Retinal pigment epithelial cell (primary cell): ENCODE measurements at regions not wholly inside any gene's neighbourhood (a gene's known extent, or its start where the extent isn't known, plus 50 kb on each side); places are given as distances from the start of the nearest gene placed in this dataset.
A peak's percentile ranks its signal among the peaks of the same experiment; 100 is the strongest.

ENCODE experiments used
- DNase-seq: peaks from one replicate; pipeline ENCODE4 v3.0.0-alpha.2; 2010; ENCODE audit warnings: low read depth
- H3K4me3 ChIP-seq: 2 replicates; pipeline ENCODE4 v1.5.1; 2011; ENCODE audit warnings: mild to moderate bottlenecking, low read length, control low read depth, moderate library complexity
- TF ChIP-seq, protein P1 (sequence below): conservative IDR thresholded peaks from 2 replicates; pipeline ENCODE4 v1.5.1; 2011; ENCODE audit warnings: low read depth, low read length, control low read depth, inconsistent platforms

DNA sequence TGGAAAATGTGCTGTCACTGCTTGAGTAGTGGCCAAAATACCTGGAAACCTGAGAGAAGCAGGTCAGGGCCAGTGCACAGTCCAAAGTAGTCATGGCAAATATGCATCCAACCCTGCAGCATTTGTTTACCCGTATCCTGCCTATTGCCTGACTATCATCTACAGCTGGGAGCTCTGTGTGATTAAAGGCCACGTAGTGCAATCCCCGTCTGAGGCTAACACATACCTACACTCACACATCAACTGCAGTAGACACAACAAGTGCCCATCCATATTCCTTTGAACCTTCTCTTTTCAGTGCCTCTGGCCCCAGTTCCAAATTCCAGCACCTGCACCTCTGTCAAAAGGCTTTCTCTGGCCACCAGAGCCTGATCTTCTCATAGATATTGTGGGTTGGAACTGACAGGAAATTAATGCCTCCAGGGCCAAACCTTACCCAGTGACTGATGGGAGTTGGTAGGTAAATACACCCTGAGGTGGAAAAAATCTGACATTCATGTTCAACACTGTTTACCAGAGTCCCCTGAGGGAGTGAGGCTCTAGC, 383.0 kb downstream of the SETD4 start:
- TF ChIP-seq, protein P1, sequence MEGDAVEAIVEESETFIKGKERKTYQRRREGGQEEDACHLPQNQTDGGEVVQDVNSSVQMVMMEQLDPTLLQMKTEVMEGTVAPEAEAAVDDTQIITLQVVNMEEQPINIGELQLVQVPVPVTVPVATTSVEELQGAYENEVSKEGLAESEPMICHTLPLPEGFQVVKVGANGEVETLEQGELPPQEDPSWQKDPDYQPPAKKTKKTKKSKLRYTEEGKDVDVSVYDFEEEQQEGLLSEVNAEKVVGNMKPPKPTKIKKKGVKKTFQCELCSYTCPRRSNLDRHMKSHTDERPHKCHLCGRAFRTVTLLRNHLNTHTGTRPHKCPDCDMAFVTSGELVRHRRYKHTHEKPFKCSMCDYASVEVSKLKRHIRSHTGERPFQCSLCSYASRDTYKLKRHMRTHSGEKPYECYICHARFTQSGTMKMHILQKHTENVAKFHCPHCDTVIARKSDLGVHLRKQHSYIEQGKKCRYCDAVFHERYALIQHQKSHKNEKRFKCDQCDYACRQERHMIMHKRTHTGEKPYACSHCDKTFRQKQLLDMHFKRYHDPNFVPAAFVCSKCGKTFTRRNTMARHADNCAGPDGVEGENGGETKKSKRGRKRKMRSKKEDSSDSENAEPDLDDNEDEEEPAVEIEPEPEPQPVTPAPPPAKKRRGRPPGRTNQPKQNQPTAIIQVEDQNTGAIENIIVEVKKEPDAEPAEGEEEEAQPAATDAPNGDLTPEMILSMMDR, result no peak
- DNase-seq, result no peak
- no peak overlapping the region for H3K4me3 ChIP-seq

DNA sequence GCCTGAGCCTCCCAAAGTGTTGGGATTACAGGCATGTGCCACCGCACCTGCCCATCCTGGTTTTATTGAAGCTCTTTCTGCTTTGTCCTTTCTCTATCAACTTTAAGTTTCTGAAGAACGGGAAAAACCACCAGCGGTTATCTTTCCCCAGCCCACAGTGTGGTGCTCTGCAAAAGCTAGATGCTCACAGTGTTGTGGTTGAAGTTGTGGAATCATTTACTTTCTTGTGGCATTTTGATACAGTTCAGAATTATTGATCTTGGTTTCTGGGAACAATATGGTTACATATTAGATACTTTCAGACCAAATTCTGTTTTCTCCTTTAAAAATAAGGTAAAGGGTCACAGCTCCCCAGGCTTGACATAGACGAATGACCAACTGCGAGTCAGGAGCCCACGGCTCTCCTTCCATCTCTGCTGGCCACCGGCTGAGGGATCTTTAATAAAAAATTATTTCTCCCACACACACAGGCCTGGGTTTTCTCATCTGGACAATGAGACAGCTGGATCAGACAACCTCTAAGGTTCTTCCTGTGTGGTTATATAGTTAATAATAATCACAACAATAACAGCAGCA, 385.3 kb downstream of the SETD4 start:
- TF ChIP-seq, protein P1, result peak; percentile 6
- H3K4me3 ChIP-seq, result no peak overlapping the region
- DNase-seq, result no peak

DNA sequence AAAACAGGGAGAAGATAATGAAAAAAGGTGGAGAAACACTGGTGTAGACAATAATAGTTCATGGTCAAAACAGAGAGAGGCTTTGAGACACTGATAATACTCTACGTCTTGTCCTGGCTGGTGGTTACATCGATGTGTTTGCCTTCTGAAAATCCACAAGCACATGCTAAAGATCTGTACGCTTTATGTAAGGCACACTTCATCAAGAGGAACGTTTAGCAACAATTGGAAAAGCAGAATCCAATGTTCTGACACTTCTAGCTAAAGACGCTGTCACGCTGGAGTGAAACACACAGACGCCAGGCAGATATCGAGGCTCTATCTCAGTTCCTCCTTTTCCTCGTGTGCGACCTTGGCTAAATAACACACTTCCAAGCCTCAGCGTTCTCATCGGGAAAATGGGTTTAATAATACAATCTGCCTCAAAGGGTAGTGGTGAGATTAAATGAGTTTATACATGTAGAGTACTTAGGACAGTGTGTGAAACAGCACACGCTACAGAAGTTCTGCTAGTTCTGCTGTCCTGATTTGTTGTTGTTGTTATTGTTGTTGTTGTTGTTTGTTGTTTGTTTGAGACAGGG, 386.1 kb downstream of the SETD4 start:
- H3K4me3 ChIP-seq, result no peak overlapping the region
- DNase-seq, result no peak
- TF ChIP-seq, protein P1, result no peak

DNA sequence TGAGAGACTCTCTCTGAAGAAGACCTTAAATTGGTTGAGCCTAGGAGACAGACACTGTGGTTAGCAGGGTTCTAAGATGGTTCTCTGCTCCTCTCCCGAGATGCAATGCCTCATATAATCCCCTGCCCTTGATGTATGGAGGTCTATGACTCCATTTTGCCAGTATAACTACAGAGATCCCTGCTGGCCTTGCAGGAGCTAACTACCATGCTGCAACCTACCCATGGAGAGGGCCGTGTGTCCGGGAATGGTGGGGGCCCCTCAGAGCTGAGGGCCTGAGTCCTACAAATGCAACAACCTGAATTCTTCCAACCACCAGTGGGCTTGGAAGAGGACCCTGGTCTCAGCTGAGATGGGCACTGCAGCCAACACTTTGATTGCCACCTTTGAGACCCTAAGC, 388.0 kb downstream of the SETD4 start:
- H3K4me3 ChIP-seq, result no peak overlapping the region
- TF ChIP-seq, protein P1, result no peak
- no peak for DNase-seq

DNA sequence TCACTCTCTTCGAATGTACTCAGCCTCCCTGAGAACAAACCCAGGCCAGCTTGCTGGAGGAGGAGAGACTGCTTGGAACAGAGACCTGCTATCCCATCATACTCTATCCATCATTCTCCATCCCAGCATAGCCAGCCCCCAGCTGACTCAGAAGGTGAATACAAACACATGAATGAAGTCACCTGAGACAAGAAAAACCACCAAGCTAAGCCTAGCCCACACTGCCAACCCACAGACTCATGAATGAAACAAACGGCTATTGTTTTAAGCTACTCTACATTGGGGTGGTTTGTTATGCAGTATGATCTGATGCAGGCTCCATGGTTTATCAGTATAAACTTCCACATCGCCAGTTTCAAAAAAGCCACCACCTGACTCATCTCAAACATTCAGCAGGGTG, 395.6 kb downstream of the SETD4 start:
- TF ChIP-seq, protein P1, result no peak
- DNase-seq, result peak; percentile 51
- H3K4me3 ChIP-seq, result no peak overlapping the region

DNA sequence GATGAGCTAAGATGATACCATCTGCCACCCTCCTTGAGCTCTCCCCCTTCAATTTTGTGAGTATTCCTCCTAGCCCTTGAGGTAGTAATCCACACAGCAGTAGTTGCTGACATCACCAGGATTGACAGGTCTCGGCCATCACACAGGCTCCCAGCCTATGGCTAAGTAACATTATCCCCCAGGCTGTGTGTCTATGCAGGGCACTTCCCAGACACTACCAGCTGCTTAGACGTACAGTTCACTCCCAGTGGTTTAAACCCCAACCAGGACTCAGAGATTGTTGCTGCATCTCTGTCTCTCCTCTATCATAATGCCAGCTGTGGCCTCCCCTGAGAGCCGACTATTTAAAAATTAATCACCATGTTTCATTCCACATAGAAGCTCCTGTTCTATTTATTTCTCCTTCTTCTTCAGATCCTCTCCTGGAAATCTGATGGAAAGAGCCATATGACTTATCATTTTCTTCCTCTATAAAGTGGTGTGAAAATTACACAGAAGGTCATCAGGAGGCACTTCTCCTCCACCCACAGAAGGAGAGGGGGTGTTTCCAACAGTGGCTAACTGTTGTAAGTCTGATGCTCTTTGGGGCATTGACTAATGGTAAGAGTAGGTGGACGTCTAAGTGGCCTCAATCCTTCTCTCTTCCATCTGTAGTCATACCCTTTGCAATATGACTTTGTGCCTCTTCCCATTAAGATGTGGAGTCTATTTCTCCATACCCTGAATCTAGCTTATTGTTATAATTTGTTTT, 396.3 kb downstream of the SETD4 start:
- TF ChIP-seq, protein P1, result no peak
- H3K4me3 ChIP-seq, result no peak overlapping the region
- no peak for DNase-seq
